GM18505 (cell line): ENCODE measurements at regions not wholly inside any gene's neighbourhood (a gene's known extent, or its start where the extent isn't known, plus 50 kb on each side); places are given as distances from the start of the nearest gene placed in this dataset.

ENCODE experiments used
- ATAC-seq: cut with Tn5 transposase; IDR thresholded peaks from one replicate; pipeline ENCODE4 v1.9.1; 2021; ENCODE audit not compliant: unreplicated experiment
- POLR2A ChIP-seq: IDR thresholded peaks from 4 replicates; pipeline ENCODE4 v1.6.1; 2011; ENCODE audit warnings: borderline replicate concordance; ENCODE audit not compliant: insufficient read depth, insufficient read length; ENCODE audit errors: extremely low read depth

- TF ChIP-seq POLR2A, result no peak
- no peak for ATAC-seq
Measured at GRCh38 chr7:24034251-24034650, 249.7 kb upstream of the NPY start.

- TF ChIP-seq POLR2A, result no peak
- ATAC-seq, result no peak
Measured at GRCh38 chr7:24035366-24036032, 248.5 kb upstream of the NPY start.

- no peak for ATAC-seq
- no peak for TF ChIP-seq POLR2A
Measured at GRCh38 chr7:24036033-24036412, 248.0 kb upstream of the NPY start.

- no peak for TF ChIP-seq POLR2A
- no peak for ATAC-seq
Measured at GRCh38 chr7:24038993-24039392, 245.0 kb upstream of the NPY start.

- ATAC-seq, result no peak
- TF ChIP-seq POLR2A, result no peak
Measured at GRCh38 chr7:24039991-24040624, 243.9 kb upstream of the NPY start.

GRCh38 chr7:24042028-24042427 lies 242.0 kb upstream of the NPY start:
- ATAC-seq, result no peak
- TF ChIP-seq POLR2A, result no peak

- no peak for ATAC-seq
- no peak for TF ChIP-seq POLR2A
Measured at GRCh38 chr7:24049296-24049695, 234.7 kb upstream of the NPY start.

- no peak for ATAC-seq
- TF ChIP-seq POLR2A, result no peak
Measured at GRCh38 chr7:24050991-24051560, 232.9 kb upstream of the NPY start.

- no peak for ATAC-seq
- no peak for TF ChIP-seq POLR2A
Measured at GRCh38 chr7:24051651-24052050, 232.3 kb upstream of the NPY start.

- no peak for ATAC-seq
- TF ChIP-seq POLR2A, result no peak
Measured at GRCh38 chr7:24052572-24053260, 231.3 kb upstream of the NPY start.

- ATAC-seq, result no peak
- TF ChIP-seq POLR2A, result no peak
Measured at GRCh38 chr7:24054236-24054635, 229.8 kb upstream of the NPY start.

- TF ChIP-seq POLR2A, result no peak
Measured at GRCh38 chr7:24057243-24057642, 226.7 kb upstream of the NPY start.

GRCh38 chr7:24058953-24059352 lies 225.0 kb upstream of the NPY start:
- TF ChIP-seq POLR2A, result no peak
- ATAC-seq, result no peak

More at GRCh38 chr7:24057243-24057642, 226.7 kb upstream of the NPY start:
- no peak for ATAC-seq

- no peak for TF ChIP-seq POLR2A
- ATAC-seq, result no peak
Measured at GRCh38 chr7:24059775-24060174, 224.2 kb upstream of the NPY start.
